Endodermal cell (in vitro differentiated cells): ENCODE measurements at regions not wholly inside any gene's neighbourhood (a gene's known extent, or its start where the extent isn't known, plus 50 kb on each side); places are given as distances from the start of the nearest gene placed in this dataset.

Source experiments
- DNase-seq: peaks from one replicate; pipeline ENCODE4 v3.0.0-alpha.2; 2017
- H3K27ac ChIP-seq: 2 replicates; pipeline ENCODE4 v1.5.1; 2013; ENCODE audit warnings: mild to moderate bottlenecking, low read depth, low read length, moderate library complexity
- H3K27me3 ChIP-seq: 2 replicates; pipeline ENCODE4 v1.6.1; 2013; ENCODE audit warnings: mild to moderate bottlenecking, low read length, moderate library complexity; ENCODE audit not compliant: insufficient read depth, control insufficient read depth, poor library complexity, severe bottlenecking
- H3K36me3 ChIP-seq: 2 replicates; pipeline ENCODE4 v1.7.0; 2013; ENCODE audit warnings: mild to moderate bottlenecking, low read length, moderate library complexity; ENCODE audit not compliant: control insufficient read depth, insufficient read depth
- H3K4me1 ChIP-seq: one replicate; pipeline ENCODE4 v1.7.0; 2013; ENCODE audit warnings: low read length; ENCODE audit not compliant: control insufficient read depth, insufficient read depth
- H3K4me3 ChIP-seq: 2 replicates; pipeline ENCODE4 v1.5.1; 2013; ENCODE audit warnings: mild to moderate bottlenecking, low read length, moderate library complexity
- H3K9ac ChIP-seq: 2 replicates; pipeline ENCODE4 v1.6.1; 2013; ENCODE audit warnings: mild to moderate bottlenecking, low read length, moderate library complexity; ENCODE audit not compliant: poor library complexity, severe bottlenecking; ENCODE audit errors: extremely low read depth
- H3K9me3 ChIP-seq: 2 replicates; pipeline ENCODE4 v1.6.1; 2013; ENCODE audit warnings: mild to moderate bottlenecking, low read length, moderate library complexity; ENCODE audit not compliant: control insufficient read depth
- H3K27ac Mint-ChIP-seq: 2 replicates; pipeline ENCODE4 v1.8.0; 2020; ENCODE audit warnings: mixed read lengths
- H3K27me3 Mint-ChIP-seq: 2 replicates; pipeline ENCODE4 v1.8.0; 2021; ENCODE audit warnings: mild to moderate bottlenecking, mixed read lengths; ENCODE audit not compliant: insufficient read depth
- H3K36me3 Mint-ChIP-seq: 2 replicates; pipeline ENCODE4 v1.8.0; 2020; ENCODE audit warnings: low read depth, mixed read lengths
- H3K4me1 Mint-ChIP-seq: 2 replicates; pipeline ENCODE4 v1.8.0; 2020; ENCODE audit warnings: mixed read lengths
- H3K4me3 Mint-ChIP-seq: 2 replicates; pipeline ENCODE4 v1.8.0; 2020; ENCODE audit warnings: mild to moderate bottlenecking, moderate library complexity, mixed read lengths
- H3K9me3 Mint-ChIP-seq: 2 replicates; pipeline ENCODE4 v1.8.0; 2020; ENCODE audit warnings: mild to moderate bottlenecking, mixed read lengths
- CTCF ChIP-seq: fragments of 200-600 bp; sonication (generic); conservative IDR thresholded peaks from 2 replicates; pipeline ENCODE4 v1.5.0; 2021; ENCODE audit warnings: antibody characterized with exemption, mild to moderate bottlenecking
- WGBS, 2 experiments: methylation state at CpG; one replicate each; pipeline versions ENCODE4 v1.1.5 to v1.1.7; 2013; ENCODE audit warnings: missing lambda C conversion rate in 2 of 2, mixed read lengths in 1 of 2; ENCODE audit not compliant: insufficient coverage in 1 of 2, insufficient read length in 1 of 2; 5-methylcytosine and 5-hydroxymethylcytosine counted together

- Histone ChIP-seq H3K36me3 (no peaks in the 10 kb centered on the region), H3K27ac (no peak overlapping the region), H3K4me3 (no peak overlapping the region), H3K9ac (no peak overlapping the region), H3K9me3 (no peaks in the 10 kb centered on the region), H3K4me1 (no peaks in the 10 kb centered on the region), H3K27me3 (no peaks in the 10 kb centered on the region)
- Mint-ChIP-seq H3K36me3 (no peaks in the 10 kb centered on the region), H3K4me3 (no peak overlapping the region), H3K27ac (no peak overlapping the region), H3K9me3 (no peaks in the 10 kb centered on the region), H3K27me3 (no peaks in the 10 kb centered on the region), H3K4me1 (peaks cover 15% of the 10 kb centered on the region)
- TF ChIP-seq CTCF = no peak
- WGBS, 2 experiments = 87 to 96% methylated on average over 5 to 11 of the region's 11 CpGs
- DNase-seq = no peak
Observed at GRCh38 chr22:44603767-44604166, 98.2 kb upstream of the PRR5 start.

GRCh38 chr22:44601725-44602124 is 100.3 kb upstream of the PRR5 start:
- H3K4me1 Mint-ChIP-seq = peaks cover 15% of the 10 kb centered on the region

DNA sequence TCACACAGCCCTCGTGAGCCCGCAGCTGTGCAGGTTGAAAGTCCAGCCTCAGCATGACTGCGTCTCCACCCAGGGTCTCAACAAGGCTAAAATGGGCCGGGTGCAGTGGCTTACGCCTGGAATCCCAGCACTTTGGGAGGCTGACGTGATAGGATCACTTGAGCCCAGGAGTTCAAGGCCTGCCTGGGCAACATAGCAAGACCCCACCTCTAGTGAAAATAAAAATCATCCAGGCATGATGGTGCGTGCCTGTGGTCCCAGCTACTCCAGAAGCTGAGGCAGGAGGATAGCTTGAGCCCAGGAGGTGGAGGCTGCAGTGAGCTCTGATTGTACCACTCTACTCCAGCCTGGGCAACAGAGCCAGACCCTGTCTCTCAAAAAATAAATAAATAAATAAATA is 100.8 kb upstream of the PRR5 start:
- 92 to 93% methylated on average over 5 to 7 of the region's 7 CpGs for WGBS, 2 experiments
- Histone ChIP-seq H3K9ac (no peak overlapping the region), H3K4me1 (no peaks in the 10 kb centered on the region), H3K27ac (no peak overlapping the region), H3K4me3 (no peak overlapping the region), H3K36me3 (no peaks in the 10 kb centered on the region), H3K9me3 (no peaks in the 10 kb centered on the region), H3K27me3 (no peaks in the 10 kb centered on the region)
- Mint-ChIP-seq H3K27me3 (no peaks in the 10 kb centered on the region), H3K4me1 (peaks cover 16% of the 10 kb centered on the region), H3K9me3 (no peaks in the 10 kb centered on the region), H3K36me3 (no peaks in the 10 kb centered on the region), H3K27ac (no peak overlapping the region), H3K4me3 (no peak overlapping the region)
- no peak for DNase-seq
- no peak for TF ChIP-seq CTCF

More at GRCh38 chr22:44601725-44602124, 100.3 kb upstream of the PRR5 start:
- no peak overlapping the region for H3K9ac ChIP-seq
- no peak overlapping the region for H3K27ac ChIP-seq
- no peaks in the 10 kb centered on the region for H3K9me3 ChIP-seq
- no peak for TF ChIP-seq CTCF
- H3K4me3 ChIP-seq = no peak overlapping the region
- H3K9me3 Mint-ChIP-seq = no peaks in the 10 kb centered on the region
- H3K27me3 Mint-ChIP-seq = no peaks in the 10 kb centered on the region
- no peaks in the 10 kb centered on the region for H3K36me3 Mint-ChIP-seq
- no peak overlapping the region for H3K4me3 Mint-ChIP-seq
- H3K36me3 ChIP-seq = no peaks in the 10 kb centered on the region
- WGBS, 2 experiments = 89 to 94% methylated on average over 5 of the region's 5 CpGs
- no peak for DNase-seq
- H3K27ac Mint-ChIP-seq = no peak overlapping the region
- no peaks in the 10 kb centered on the region for H3K4me1 ChIP-seq
- no peaks in the 10 kb centered on the region for H3K27me3 ChIP-seq
